ENCODE measurements at regions not wholly inside any gene's neighbourhood (a gene's known extent, or its start where the extent isn't known, plus 50 kb on each side); places are given as distances from the start of the nearest gene placed in this dataset.

GRCh38 chrX:39304746-39305145 lies 503.5 kb downstream of the MID1IP1 start:
- Histone ChIP-seq H2BK15ac (ENCODE audit: low read depth, low read length) (no peak overlapping the region), H3K79me2 (ENCODE audit: insufficient read depth, low read length) (0 out of 2 replicates have a peak, but pooled peaks cover 2% of the 10 kb centered on the region), H3K27ac (ENCODE audit: insufficient read length, low read depth, low read length) (no peak overlapping the region), H4K5ac (ENCODE audit: insufficient read length, low read depth, low read length) (no peak overlapping the region), H3K79me1 (ENCODE audit: insufficient read depth, low read depth, low read length, poor library complexity, severe bottlenecking) (no peaks in the 10 kb centered on the region), H4K20me1 (ENCODE audit: control insufficient read depth, insufficient read depth, insufficient read length) (no peaks in the 10 kb centered on the region), H2AK5ac (ENCODE audit: insufficient read length, low read length) (no peak overlapping the region), H2BK120ac (ENCODE audit: low read depth, low read length, poor library complexity, severe bottlenecking) (no peak overlapping the region), H4K91ac (ENCODE audit: insufficient read length, low read depth, low read length) (no peak overlapping the region), H3K27me3 (ENCODE audit: insufficient read depth, low read length) (no peaks in the 10 kb centered on the region), H3K4me1 (ENCODE audit: insufficient read depth, low read length) (no peaks in the 10 kb centered on the region), H4K8ac (replicated peaks; ENCODE audit: insufficient read length, low read depth, low read length) (no peak overlapping the region), H3K9ac (ENCODE audit: extremely low read depth, insufficient read length, low read length) (no peak overlapping the region), H3K56ac (ENCODE audit: insufficient read length, low read depth, low read length) (no peak overlapping the region), H2BK20ac (ENCODE audit: low read depth, low read length, poor library complexity, severe bottlenecking) (no peak overlapping the region), H3K4ac (ENCODE audit: low read depth, low read length) (no peak overlapping the region), H3K18ac (ENCODE audit: insufficient read length, low read depth, low read length) (no peak overlapping the region), H2BK12ac (ENCODE audit: insufficient read length, low read depth, low read length) (no peak overlapping the region), H3K23me2 (ENCODE audit: insufficient read length, low read depth, low read length, poor library complexity, severe bottlenecking) (no peaks in the 10 kb centered on the region), H3K4me2 (ENCODE audit: insufficient read depth, insufficient read length, low read length) (no peak overlapping the region), H2AFZ (ENCODE audit: low read length) (no peak overlapping the region), H3K9me3 (ENCODE audit: control insufficient read depth, low read depth, low read length) (peaks cover 26% of the 10 kb centered on the region), H3K14ac (ENCODE audit: insufficient read depth, low read length) (no peak overlapping the region), H3T11ph (ENCODE audit: low read length) (no peak overlapping the region), H3K23ac (ENCODE audit: insufficient read length, low read depth, low read length) (no peak overlapping the region), H2BK5ac (ENCODE audit: insufficient read length, low read length) (no peak overlapping the region)
- no CpG with 5 or more reads among the region's 1 CpG for WGBS (ENCODE audit: extremely low coverage, insufficient read length, low lambda C conversion rate)
- H3K4me3 Mint-ChIP-seq, result no peak overlapping the region
- no peaks in the 10 kb centered on the region for H3K4me1 Mint-ChIP-seq
- H3K36me3 Mint-ChIP-seq (ENCODE audit: insufficient read depth in 1 of 3, low read depth in 3 of 3), result peaks cover 0 to 13% (median 4%) of the 10 kb centered on the region in 3 experiments; a peak in 5 of 7 replicates
- H3K27ac Mint-ChIP-seq, result no peak overlapping the region
- no peak for TF ChIP-seq CTCF (conservative IDR thresholded peaks at IDR 0.05)
- DNase-seq, result no peak
- H3K27me3 Mint-ChIP-seq (ENCODE audit: low read depth), result no peaks in the 10 kb centered on the region; the same call in 1 of the 2 replicates
- H3K9me3 Mint-ChIP-seq, result peaks cover 74 to 87% of the 10 kb centered on the region in 2 experiments

Data from H9 (cell line).